ENCODE measurements at regions not wholly inside any gene's neighbourhood (a gene's known extent, or its start where the extent isn't known, plus 50 kb on each side); places are given as distances from the start of the nearest gene placed in this dataset.

DNA sequence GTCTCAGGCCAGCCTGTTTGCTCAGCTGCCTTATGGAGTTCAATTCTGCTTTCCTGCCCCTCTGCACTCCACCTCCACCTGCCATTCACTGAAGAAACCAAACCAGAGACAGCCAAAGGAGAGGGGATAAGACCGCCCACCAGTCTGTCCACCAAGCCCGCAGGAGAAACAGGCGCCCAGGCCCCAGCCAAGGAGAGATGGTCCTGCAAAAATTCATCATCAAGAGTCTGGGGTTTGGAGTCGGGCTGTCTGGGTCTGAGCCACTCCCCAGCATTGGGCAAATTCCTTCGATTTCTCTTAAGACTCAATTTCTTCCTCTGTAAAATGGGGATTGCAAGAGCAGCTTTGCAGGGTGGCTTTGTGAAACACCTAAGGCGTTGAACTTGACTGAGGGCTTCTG is 121.4 kb upstream of the RUNX3 start:
- Histone ChIP-seq H3K4me1 (ENCODE audit: control insufficient read depth, insufficient read depth, low read length) (no peaks in the 10 kb centered on the region), H3K36me3 (ENCODE audit: control insufficient read depth, insufficient read depth, low read length) (no peaks in the 10 kb centered on the region), H3K9me3 (ENCODE audit: control insufficient read depth, insufficient read depth, low read depth, low read length) (no peaks in the 10 kb centered on the region), H3K27ac (ENCODE audit: low read length) (no peak overlapping the region), H3K4me3 (ENCODE audit: low read depth in 2 of 2, low read length in 2 of 2) (no peak overlapping the region), H3K27me3 (ENCODE audit: control insufficient read depth, insufficient read depth, low read length) (no peaks in the 10 kb centered on the region; the same call in 1 of the 2 replicates)
- CTCF ChIA-PET, result no interaction called here
- in situ Hi-C loops (cut with HindIII; ENCODE audit: low pct_unique_long_range_greater_than_20kb, low sequenced_read_pairs), result no loop called here
- ATAC-seq (no peak), DNase-seq (ENCODE audit: low read depth, low spot score) (no peak)
- BruUV-seq (replicated peaks), result no TSS peak
- TF ChIP-seq, protein P1, sequence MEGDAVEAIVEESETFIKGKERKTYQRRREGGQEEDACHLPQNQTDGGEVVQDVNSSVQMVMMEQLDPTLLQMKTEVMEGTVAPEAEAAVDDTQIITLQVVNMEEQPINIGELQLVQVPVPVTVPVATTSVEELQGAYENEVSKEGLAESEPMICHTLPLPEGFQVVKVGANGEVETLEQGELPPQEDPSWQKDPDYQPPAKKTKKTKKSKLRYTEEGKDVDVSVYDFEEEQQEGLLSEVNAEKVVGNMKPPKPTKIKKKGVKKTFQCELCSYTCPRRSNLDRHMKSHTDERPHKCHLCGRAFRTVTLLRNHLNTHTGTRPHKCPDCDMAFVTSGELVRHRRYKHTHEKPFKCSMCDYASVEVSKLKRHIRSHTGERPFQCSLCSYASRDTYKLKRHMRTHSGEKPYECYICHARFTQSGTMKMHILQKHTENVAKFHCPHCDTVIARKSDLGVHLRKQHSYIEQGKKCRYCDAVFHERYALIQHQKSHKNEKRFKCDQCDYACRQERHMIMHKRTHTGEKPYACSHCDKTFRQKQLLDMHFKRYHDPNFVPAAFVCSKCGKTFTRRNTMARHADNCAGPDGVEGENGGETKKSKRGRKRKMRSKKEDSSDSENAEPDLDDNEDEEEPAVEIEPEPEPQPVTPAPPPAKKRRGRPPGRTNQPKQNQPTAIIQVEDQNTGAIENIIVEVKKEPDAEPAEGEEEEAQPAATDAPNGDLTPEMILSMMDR (IDR thresholded peaks at IDR 0.05), result no peak
- no peak for TF ChIP-seq POLR2AphosphoS5 (IDR thresholded peaks at IDR 0.05; ENCODE audit: low read depth, low read length)
- TF ChIP-seq, protein P2, sequence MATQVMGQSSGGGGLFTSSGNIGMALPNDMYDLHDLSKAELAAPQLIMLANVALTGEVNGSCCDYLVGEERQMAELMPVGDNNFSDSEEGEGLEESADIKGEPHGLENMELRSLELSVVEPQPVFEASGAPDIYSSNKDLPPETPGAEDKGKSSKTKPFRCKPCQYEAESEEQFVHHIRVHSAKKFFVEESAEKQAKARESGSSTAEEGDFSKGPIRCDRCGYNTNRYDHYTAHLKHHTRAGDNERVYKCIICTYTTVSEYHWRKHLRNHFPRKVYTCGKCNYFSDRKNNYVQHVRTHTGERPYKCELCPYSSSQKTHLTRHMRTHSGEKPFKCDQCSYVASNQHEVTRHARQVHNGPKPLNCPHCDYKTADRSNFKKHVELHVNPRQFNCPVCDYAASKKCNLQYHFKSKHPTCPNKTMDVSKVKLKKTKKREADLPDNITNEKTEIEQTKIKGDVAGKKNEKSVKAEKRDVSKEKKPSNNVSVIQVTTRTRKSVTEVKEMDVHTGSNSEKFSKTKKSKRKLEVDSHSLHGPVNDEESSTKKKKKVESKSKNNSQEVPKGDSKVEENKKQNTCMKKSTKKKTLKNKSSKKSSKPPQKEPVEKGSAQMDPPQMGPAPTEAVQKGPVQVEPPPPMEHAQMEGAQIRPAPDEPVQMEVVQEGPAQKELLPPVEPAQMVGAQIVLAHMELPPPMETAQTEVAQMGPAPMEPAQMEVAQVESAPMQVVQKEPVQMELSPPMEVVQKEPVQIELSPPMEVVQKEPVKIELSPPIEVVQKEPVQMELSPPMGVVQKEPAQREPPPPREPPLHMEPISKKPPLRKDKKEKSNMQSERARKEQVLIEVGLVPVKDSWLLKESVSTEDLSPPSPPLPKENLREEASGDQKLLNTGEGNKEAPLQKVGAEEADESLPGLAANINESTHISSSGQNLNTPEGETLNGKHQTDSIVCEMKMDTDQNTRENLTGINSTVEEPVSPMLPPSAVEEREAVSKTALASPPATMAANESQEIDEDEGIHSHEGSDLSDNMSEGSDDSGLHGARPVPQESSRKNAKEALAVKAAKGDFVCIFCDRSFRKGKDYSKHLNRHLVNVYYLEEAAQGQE (IDR thresholded peaks at IDR 0.05; ENCODE audit: insufficient read depth in 1 of 2, low read depth in 2 of 2, low read length in 1 of 2), result no peak
- POLR2A ChIA-PET, result no interaction called here
- intact Hi-C loops (cut with micrococcal nuclease; ENCODE audit: unreplicated experiment), result no loop called here

DNA sequence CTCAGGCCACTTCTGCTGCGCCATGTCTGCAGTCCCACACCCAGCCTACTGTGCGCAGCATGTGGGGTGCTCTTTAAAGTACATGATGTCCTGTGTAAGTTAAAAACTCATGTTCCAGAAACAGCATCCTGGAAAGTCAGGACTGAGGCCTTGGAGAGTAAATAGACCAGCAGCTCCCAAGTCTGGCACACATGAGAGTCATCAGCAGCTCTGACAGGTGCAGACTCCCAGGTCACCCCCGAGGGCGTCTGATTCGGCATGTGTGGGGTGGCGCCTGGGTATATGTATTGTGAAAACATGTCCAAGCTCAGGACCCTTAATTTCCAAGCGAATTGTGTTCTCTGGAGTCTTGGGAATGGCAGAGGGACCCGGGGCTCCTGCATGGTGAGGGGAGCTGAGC is 120.1 kb upstream of the RUNX3 start:
- in situ Hi-C loops (cut with HindIII; ENCODE audit: low pct_unique_long_range_greater_than_20kb, low sequenced_read_pairs), result no loop called here
- POLR2A ChIA-PET, result no interaction called here
- Histone ChIP-seq H3K36me3 (ENCODE audit: control insufficient read depth, insufficient read depth, low read length) (no peaks in the 10 kb centered on the region), H3K27ac (ENCODE audit: low read length) (no peak overlapping the region), H3K4me1 (ENCODE audit: control insufficient read depth, insufficient read depth, low read length) (no peaks in the 10 kb centered on the region), H3K4me3 (ENCODE audit: low read depth in 2 of 2, low read length in 2 of 2) (no peak overlapping the region), H3K9me3 (ENCODE audit: control insufficient read depth, insufficient read depth, low read depth, low read length) (no peaks in the 10 kb centered on the region), H3K27me3 (ENCODE audit: control insufficient read depth, insufficient read depth, low read length) (no peaks in the 10 kb centered on the region; the same call in 1 of the 2 replicates)
- no TSS peak for BruUV-seq (replicated peaks)
- TF ChIP-seq, protein P2 (IDR thresholded peaks at IDR 0.05; ENCODE audit: insufficient read depth in 1 of 2, low read depth in 2 of 2, low read length in 1 of 2), result no peak
- TF ChIP-seq TCF7L2 (IDR thresholded peaks at IDR 0.05; ENCODE audit: low read depth, low read length) (no peak), POLR2AphosphoS5 (IDR thresholded peaks at IDR 0.05; ENCODE audit: low read depth, low read length) (no peak), SIN3A (IDR thresholded peaks at IDR 0.05; ENCODE audit: borderline replicate concordance, insufficient read depth, low read depth, low read length) (no peak)
- TF ChIP-seq, protein P1 (IDR thresholded peaks at IDR 0.05), result no peak
- CTCF ChIA-PET, result no interaction called here
- DNase-seq (ENCODE audit: low read depth, low spot score) (no peak), ATAC-seq (no peak)
- intact Hi-C loops (cut with micrococcal nuclease; ENCODE audit: unreplicated experiment), result no loop called here
